Caco-2 (cell line): ENCODE measurements at regions not wholly inside any gene's neighbourhood (a gene's known extent, or its start where the extent isn't known, plus 50 kb on each side); places are given as distances from the start of the nearest gene placed in this dataset.

Experiments
- BruUV-seq: library from RNA; stranded (reverse); fragments of 400-500 nt; replicated peaks from 2 replicates; lab custom pipeline; 2021; lab: Mats Ljungman, UMichigan
- CTCF ChIA-PET: fragments of 300-600 bp; sonication (Branson Sonifier 250); formaldehyde crosslinking; loops from one replicate; lab custom pipeline; 2022; ENCODE audit warnings: antibody characterized with exemption; lab: Charles Lee
- POLR2A ChIA-PET: fragments of 300-600 bp; sonication (Branson Sonifier 250); formaldehyde crosslinking; loops from one replicate; lab custom pipeline; 2022; ENCODE audit warnings: antibody characterized with exemption; lab: Charles Lee
- DNase-seq, 2 experiments: peaks; one replicate each; pipeline versions ENCODE4 v3.0.0 to v3.0.0-alpha.2; 2020 to 2022
- H3K27me3 ChIP-seq: replicated peaks from 2 replicates; pipeline ENCODE4 v1.6.0; 2011; ENCODE audit warnings: low read length; ENCODE audit not compliant: control insufficient read depth, insufficient read depth
- H3K36me3 ChIP-seq: 2 replicates; pipeline ENCODE4 v1.5.1; 2011; ENCODE audit warnings: low read length; ENCODE audit not compliant: control insufficient read depth, insufficient read depth
- H3K4me1 ChIP-seq: fragments of 250-450 bp; sonication (Bioruptor Pico); 2 replicates; pipeline ENCODE4 v1.5.1; 2020; ENCODE audit warnings: mild to moderate bottlenecking
- H3K4me3 ChIP-seq: 2 replicates; pipeline ENCODE4 v1.5.1; 2011; ENCODE audit warnings: low read depth, mild to moderate bottlenecking, control low read depth, low read length
- H3K9me3 ChIP-seq: fragments of 250-450 bp; sonication (Bioruptor Pico); 2 replicates; pipeline ENCODE4 v1.5.1; 2020; ENCODE audit warnings: mild to moderate bottlenecking, moderate library complexity
- H3K27ac Mint-ChIP-seq: one replicate; pipeline ENCODE4 v1.8.0; 2022; ENCODE audit warnings: mixed read lengths; ENCODE audit not compliant: unreplicated experiment
- H3K27me3 Mint-ChIP-seq: one replicate; pipeline ENCODE4 v1.8.0; 2022; ENCODE audit warnings: mixed read lengths; ENCODE audit not compliant: insufficient read depth, unreplicated experiment
- H3K36me3 Mint-ChIP-seq: one replicate; pipeline ENCODE4 v1.8.0; 2022; ENCODE audit warnings: mild to moderate bottlenecking, mixed read lengths; ENCODE audit not compliant: insufficient read depth, unreplicated experiment
- H3K4me1 Mint-ChIP-seq: one replicate; pipeline ENCODE4 v1.8.0; 2022; ENCODE audit warnings: low read depth, mixed read lengths; ENCODE audit not compliant: unreplicated experiment
- H3K4me3 Mint-ChIP-seq: one replicate; pipeline ENCODE4 v1.8.0; 2022; ENCODE audit warnings: mild to moderate bottlenecking, moderate library complexity, mixed read lengths; ENCODE audit not compliant: unreplicated experiment
- H3K9me3 Mint-ChIP-seq: one replicate; pipeline ENCODE4 v1.8.0; 2022; ENCODE audit warnings: mixed read lengths; ENCODE audit not compliant: unreplicated experiment
- CTCF ChIP-seq, 2 experiments: fragments of 200-600 bp in 1 of 2; IDR thresholded peaks; 1 replicate in 1 of 2; 2 replicates in 1 of 2; pipeline versions ENCODE4 v1.5.1 to v1.8.0; 2011 to 2022; ENCODE audit warnings: antibody characterized with exemption in 1 of 2, control low read depth in 1 of 2, inconsistent platforms in 1 of 2, low read depth in 1 of 2, low read length in 1 of 2, mild to moderate bottlenecking in 1 of 2, moderate library complexity in 1 of 2; ENCODE audit not compliant: insufficient read depth in 1 of 2, severe bottlenecking in 1 of 2, unreplicated experiment in 1 of 2
- intact Hi-C: fragments of 100-400 bp; cut with micrococcal nuclease; formaldehyde crosslinking; loops from one replicate; pipeline ENCODE4 v1.10.0; 2022; ENCODE audit not compliant: unreplicated experiment

- TF ChIP-seq CTCF (IDR thresholded peaks at IDR 0.05; ENCODE audit: insufficient read depth in 1 of 2, low read depth in 1 of 2, low read length in 1 of 2, severe bottlenecking in 1 of 2, unreplicated experiment in 1 of 2): no peak
- Mint-ChIP-seq H3K27ac (no peak overlapping the region), H3K27me3 (peaks cover 17% of the 10 kb centered on the region), H3K4me3 (no peak overlapping the region), H3K4me1 (no peaks in the 10 kb centered on the region), H3K9me3 (no peaks in the 10 kb centered on the region), H3K36me3 (no peaks in the 10 kb centered on the region)
- no peak for DNase-seq
- BruUV-seq: no TSS peak
- intact Hi-C loops: no loop called here
- H3K36me3 ChIP-seq: no peaks in the 10 kb centered on the region
- CTCF ChIA-PET: no interaction called here
- no peak overlapping the region for H3K4me3 ChIP-seq
- H3K9me3 ChIP-seq: no peaks in the 10 kb centered on the region
- no peaks in the 10 kb centered on the region for H3K4me1 ChIP-seq
- POLR2A ChIA-PET: no interaction called here
- H3K27me3 ChIP-seq: no peaks in the 10 kb centered on the region
Observed at GRCh38 chr12:62128175-62128975, 131.8 kb upstream of the USP15 start.

- H3K27me3 ChIP-seq: no peaks in the 10 kb centered on the region
- BruUV-seq: no TSS peak
- Mint-ChIP-seq H3K4me3 (no peak overlapping the region), H3K9me3 (no peaks in the 10 kb centered on the region), H3K4me1 (no peaks in the 10 kb centered on the region), H3K36me3 (no peaks in the 10 kb centered on the region), H3K27ac (no peak overlapping the region), H3K27me3 (peaks cover 14% of the 10 kb centered on the region)
- no peaks in the 10 kb centered on the region for H3K9me3 ChIP-seq
- no peaks in the 10 kb centered on the region for H3K36me3 ChIP-seq
- ChIA-PET POLR2A (no interaction called here), CTCF (no interaction called here)
- no peak for TF ChIP-seq CTCF (IDR thresholded peaks at IDR 0.05; ENCODE audit: insufficient read depth in 1 of 2, low read depth in 1 of 2, low read length in 1 of 2, severe bottlenecking in 1 of 2, unreplicated experiment in 1 of 2)
- intact Hi-C loops: no loop called here
- no peak for DNase-seq
- no peaks in the 10 kb centered on the region for H3K4me1 ChIP-seq
- H3K4me3 ChIP-seq: no peak overlapping the region
Observed at GRCh38 chr12:62129291-62129690, 130.9 kb upstream of the USP15 start.

- intact Hi-C loops: no loop called here
- H3K4me1 ChIP-seq: no peaks in the 10 kb centered on the region
- H3K4me3 ChIP-seq: no peak overlapping the region
- H3K27me3 ChIP-seq: no peaks in the 10 kb centered on the region
- H3K4me1 Mint-ChIP-seq: no peaks in the 10 kb centered on the region
- H3K27ac Mint-ChIP-seq: no peak overlapping the region
- no peaks in the 10 kb centered on the region for H3K9me3 ChIP-seq
- POLR2A ChIA-PET: no interaction called here
- peaks cover 14% of the 10 kb centered on the region for H3K27me3 Mint-ChIP-seq
- no peak for DNase-seq
- H3K36me3 Mint-ChIP-seq: no peaks in the 10 kb centered on the region
- no peaks in the 10 kb centered on the region for H3K36me3 ChIP-seq
- TF ChIP-seq CTCF (IDR thresholded peaks at IDR 0.05; ENCODE audit: insufficient read depth in 1 of 2, low read depth in 1 of 2, low read length in 1 of 2, severe bottlenecking in 1 of 2, unreplicated experiment in 1 of 2): no peak
- no TSS peak for BruUV-seq
- H3K9me3 Mint-ChIP-seq: no peaks in the 10 kb centered on the region
- CTCF ChIA-PET: no interaction called here
- no peak overlapping the region for H3K4me3 Mint-ChIP-seq
Observed at GRCh38 chr12:62130402-62130801, 129.8 kb upstream of the USP15 start.
